NCI-H69 (cell line): ENCODE measurements at regions not wholly inside any gene's neighbourhood (a gene's known extent, or its start where the extent isn't known, plus 50 kb on each side); places are given as distances from the start of the nearest gene placed in this dataset.
A peak's percentile ranks its signal among the peaks of the same experiment; 100 is the strongest.

Experiments
- DNase-seq: peaks from one replicate; lab custom pipeline; 2025; lab: John Stamatoyannopoulos, UW

GRCh38 chr1:38463074-38463473, 396.5 kb downstream of the RRAGC start:
- DNase-seq, result no peak

GRCh38 chr1:38456531-38456876, 403.1 kb downstream of the RRAGC start:
- DNase-seq, result peak; percentile 53

DNA sequence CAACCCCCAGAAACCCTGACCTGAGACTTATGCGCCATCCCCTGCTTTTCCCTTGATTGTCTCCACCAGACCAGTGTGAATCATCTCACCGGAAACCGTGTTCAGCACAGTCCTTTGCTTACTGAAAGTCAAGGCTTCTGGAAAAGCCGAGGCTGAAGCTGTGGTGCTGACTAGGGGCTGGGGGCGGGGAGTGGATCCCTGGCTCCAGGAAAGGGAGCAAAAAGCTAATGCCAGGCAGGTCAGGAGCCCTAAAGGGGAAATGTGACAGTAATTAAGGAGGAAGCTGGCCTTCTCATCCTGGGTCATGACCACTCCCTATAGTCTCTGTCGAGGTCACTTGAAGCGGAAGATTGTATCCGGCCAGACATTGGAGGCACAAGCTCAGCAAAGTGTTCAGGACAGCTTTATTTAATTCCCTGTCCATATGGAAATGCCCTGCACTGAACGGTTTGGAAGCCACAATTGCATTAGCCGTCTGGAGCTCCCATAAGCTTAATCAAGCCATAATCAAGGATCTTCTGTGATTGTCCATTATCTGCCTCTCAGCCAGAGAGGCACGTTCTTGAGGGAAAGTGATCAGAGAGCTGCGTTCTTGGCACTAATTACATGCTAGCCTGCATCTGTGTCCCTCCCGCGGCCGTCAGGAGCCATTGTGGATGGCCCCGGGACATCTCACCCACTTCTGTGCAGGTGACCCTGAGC, 403.6 kb downstream of the RRAGC start:
- DNase-seq, result no peak

DNA sequence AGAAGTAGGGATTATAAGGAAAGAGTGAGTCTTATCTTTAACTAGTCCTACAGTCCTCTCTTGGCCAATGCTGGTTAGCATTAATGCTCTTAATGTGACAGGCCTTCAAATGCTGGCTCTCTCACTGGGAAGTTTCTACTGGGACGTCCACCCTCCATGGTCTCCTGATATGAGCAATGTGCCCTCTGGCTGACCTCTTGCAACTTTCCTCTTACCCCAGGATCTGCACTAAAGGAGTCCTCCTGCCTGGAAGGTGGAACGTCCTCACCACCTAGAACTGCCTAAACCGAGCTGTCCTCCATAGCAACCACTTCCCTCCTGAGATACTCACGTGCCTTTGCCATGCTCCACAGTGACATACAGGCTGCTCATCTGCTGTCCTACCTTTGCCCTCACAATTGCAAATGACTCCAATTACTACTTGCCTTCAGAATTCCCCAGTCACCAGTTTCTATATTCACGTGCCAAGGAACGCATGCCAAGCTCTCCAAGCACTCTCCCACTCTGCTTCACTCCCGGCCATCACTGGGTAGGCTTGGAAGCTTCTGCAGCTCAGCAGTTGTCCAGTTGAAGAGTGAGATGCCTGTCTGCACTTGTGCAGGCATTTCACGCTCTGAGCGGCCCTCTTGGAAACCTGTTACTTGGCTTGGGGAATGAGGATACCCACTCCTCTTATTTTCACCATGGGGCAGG, 404.7 kb downstream of the RRAGC start:
- no peak for DNase-seq

DNA sequence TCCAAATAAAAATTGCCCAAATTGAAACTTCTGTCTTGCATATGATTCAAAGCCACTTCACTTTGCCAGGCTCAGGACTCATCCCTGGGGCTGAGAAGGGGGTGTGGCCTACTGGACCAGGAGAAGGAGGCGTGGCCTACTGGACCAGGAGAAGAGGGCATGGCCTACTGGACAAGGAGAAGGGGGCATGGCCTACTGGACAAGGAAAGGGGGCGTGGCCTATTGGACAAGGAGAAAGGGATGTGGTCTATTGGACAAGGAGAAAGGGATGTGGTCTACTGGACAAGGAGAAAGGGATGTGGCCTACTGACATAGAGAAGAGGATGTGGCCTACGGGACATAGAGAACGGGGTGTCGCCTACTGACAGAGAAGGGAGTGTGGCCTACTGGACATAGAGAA, 405.3 kb downstream of the RRAGC start:
- DNase-seq, result no peak

- no peak for DNase-seq
These were observed 405.7 kb upstream of the POU3F1 start for GRCh38 chr1:38452246-38452645.

DNA sequence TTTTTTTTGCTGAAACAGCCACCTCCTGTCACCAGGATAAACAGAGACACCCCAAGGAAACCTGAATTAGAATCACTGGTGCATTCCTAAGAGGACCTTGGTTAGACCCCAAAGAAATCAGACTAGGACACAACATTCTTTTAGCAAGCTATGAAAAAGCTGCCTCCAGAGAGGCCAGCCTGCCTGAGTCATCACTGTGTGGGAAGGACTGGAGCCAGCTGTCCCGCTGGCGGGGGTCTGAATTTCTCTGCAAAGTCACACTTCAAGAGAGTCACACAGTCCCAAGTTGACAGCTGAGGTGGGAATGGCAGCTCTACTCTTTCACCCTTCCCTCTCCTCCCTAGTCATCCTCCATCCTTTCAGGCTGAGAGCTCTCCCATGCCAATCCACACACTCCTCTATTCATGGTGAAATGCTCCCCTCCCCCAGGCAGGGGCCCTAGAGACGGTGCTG, 405.0 kb upstream of the POU3F1 start:
- no peak for DNase-seq

DNA sequence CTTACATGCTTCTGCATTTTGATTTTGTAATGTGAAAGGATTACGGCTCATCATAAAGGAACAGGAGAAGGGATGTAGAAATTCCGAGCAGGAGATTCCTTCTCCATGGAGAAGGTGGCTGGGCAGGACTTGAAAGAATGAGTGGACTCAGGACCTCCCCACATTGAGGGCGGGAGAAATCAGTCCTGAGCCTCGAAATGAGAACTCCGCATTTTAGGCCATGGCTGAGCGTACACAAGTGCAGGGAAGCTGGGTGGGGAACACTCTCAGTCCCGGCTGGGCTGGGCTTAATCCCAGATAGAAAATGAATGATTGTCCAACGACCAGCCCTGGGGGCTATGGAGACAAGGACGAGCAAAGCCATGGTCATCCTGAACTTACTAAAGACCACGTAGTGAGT, 402.3 kb upstream of the POU3F1 start:
- DNase-seq, result no peak

DNA sequence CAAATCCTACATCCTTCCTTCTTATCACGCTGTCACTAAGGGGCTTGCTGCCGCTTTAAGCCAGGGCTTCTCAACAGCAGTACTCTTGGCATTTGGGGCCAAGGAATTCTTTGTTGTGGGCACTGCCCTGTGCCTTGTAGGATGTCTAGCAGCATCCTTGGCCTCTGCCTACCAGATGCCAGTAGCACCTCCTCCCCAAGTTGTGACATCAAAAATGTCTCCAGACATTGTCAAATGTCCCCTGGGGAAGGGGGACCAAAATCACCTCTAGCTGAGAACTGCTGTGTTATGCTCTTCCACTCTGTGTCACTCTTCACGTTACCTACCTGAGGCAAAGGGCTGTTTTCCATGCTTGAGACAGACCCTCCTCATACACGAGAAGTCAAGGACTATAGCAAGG, 400.3 kb upstream of the POU3F1 start:
- DNase-seq, result no peak

DNA sequence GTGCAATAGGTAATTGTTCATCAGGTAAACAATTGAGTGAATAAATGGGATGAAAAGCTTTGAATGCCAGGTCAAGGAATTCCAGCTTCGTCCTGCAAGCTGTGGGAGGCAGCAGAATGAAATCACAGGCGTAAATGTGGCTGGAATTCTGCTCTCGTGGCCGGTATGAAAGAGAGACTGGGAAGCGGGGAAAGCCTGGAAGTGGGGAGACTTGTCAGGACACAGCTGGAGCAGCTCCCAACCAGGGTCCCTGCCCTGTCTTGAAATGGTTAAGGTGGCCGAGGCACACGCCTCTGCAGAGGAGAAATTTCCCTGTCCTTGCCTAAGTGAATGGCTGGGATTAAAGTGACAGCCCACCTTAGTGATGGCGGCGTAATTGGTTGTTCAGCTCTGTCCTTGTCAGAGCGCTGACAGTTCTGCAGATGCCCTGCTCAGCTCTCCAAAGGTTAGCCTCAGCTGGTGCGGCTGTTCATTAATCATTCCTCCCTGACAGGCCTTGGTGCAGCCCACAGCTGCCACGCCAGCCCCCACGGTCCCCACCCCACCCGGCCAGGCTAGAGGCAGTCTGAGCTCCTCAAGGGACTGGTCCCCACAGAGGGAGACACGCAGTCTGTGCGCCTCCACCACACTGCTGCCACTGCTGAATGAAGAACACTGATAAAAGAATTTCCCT, 398.3 kb upstream of the POU3F1 start:
- no peak for DNase-seq

GRCh38 chr1:38444311-38444710, 397.7 kb upstream of the POU3F1 start:
- DNase-seq, result no peak

- no peak for DNase-seq
These were observed 393.8 kb upstream of the POU3F1 start for GRCh38 chr1:38440402-38440801.

- DNase-seq, result no peak
These were observed 390.2 kb upstream of the POU3F1 start for GRCh38 chr1:38436749-38437148.

GRCh38 chr1:38436006-38436405, 389.4 kb upstream of the POU3F1 start:
- no peak for DNase-seq

DNA sequence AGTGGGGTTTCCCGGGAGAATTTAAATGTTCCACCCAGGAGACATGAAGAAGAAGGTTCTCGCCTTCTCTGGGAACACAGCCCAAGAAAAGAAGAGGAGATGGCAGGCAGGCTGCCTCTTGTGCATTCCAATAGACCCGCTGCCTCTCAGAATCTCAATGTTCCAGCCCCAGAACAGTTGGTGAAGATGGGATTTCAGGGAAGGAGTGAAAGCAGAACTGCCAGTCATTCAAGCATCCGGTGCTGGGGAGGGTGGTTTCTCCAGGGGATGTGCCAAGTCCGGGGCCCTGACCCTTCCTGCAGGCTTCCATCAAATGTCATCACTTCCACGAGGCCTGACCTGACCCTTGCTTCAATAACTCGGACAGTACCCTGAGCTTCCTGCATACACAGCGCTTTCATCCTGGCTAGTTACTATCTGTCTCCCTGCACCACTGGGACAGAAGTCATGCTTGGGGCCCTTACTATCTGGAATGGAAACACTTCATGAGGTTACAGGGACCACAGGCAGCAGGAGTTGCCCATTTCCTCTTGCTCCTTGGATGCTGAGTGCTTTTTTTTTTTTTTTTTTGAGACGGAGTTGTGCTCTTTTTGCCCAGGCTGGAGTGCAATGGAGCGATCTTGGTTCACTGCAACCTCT, 386.6 kb upstream of the POU3F1 start:
- DNase-seq, result no peak

GRCh38 chr1:38431535-38432376, 385.2 kb upstream of the POU3F1 start:
- no peak for DNase-seq

GRCh38 chr1:38430949-38431348, 384.4 kb upstream of the POU3F1 start:
- no peak for DNase-seq

DNA sequence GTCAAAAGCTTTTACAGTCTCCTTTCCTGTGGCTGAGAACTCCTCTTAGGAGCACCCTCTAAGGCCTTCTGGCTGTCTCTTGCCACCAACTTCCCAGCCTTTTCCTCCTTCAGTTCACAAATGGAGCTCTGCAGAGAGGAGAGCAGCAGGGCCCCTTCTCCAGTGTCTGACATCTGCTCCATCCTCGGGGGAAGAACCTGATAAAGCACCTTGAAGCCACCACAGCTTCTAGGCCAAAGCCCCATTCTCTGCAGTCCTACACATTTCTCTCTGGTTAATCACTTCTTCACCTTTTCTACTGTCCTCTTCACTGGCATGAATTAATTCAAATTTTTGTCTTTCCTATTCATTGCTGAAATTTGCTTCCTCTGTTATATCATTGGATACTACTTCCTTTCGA, 378.1 kb upstream of the POU3F1 start:
- DNase-seq, result no peak

DNA sequence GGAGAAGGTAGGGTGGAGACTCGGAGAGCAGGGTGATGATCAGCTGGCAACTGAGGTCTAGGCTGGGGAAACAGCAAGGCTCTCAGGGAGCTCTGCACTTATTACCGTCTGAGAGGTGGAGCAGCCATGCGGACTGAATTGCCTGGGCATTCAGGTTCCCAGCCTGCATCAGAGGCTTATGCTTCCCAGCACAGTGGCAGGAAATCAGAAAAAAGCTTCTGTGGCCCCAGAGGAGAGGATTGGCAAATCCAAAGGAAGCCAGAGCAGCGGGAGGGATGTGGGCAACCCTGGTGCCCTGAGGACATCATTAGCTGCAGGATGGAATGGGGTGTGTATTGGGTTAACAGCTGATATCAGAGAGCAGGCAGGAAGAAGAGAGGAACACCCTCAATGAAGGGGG, 374.1 kb upstream of the POU3F1 start:
- peak; percentile 2 for DNase-seq

DNA sequence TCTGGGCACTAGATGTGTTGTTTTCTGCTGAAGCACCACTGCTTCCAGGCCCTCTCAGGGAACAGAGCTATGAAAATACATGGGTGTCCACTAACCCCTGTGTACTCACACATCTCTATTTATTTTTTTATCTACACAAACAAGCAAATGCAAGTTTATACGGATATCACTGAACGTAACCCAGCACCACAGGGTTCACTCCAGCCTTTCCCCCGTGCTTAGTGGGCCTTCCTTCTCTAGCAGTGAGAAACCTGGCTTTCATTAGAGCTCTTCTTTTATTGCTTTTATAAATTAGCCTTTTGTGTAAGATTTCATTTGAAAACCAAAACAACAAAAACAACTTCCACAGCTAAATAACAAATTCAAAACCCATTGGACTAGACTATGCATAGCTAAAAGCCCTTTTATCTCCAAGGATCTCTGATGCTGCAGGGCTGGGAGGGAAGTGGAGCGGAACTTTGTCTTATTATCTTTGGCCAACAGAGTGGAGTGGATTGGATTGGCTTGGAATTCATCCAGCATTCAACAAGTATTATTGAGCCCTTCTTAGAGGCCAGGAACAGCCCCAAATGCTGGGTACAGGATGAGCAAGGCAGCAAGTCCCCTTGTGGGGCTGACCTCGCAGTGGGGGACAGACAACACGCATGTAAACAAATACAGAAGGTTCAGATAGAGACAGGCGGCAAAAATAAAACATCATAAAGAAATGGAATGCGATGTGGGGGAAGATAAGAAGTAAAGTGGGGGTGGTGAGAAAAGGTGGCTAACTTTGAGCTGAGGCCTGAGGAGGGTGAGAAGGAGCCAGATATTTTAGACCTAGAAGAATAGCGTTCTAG, 371.8 kb upstream of the POU3F1 start:
- DNase-seq, result no peak

DNA sequence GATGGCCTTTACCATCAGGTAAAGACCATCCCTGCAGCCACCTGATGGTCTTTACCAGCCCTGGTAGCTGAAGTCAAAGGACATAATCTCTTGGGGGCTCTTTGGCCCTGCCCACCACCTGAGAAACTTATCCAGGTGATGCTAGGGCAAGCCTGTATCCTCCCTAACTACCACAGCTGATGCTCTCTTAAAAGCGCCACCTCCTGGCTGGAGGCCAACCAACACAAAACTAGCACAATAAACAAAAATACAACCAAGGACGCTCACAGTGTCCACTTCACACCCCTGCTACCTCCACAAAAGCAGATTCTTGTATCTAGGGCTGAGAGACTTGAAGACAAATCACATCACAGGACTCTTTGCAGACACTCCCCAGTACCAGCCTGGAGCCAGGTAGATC, 357.1 kb upstream of the POU3F1 start:
- no peak for DNase-seq
